ENCODE measurements at regions not wholly inside any gene's neighbourhood (a gene's known extent, or its start where the extent isn't known, plus 50 kb on each side); places are given as distances from the start of the nearest gene placed in this dataset.

- TF ChIP-seq CTCF (IDR thresholded peaks at IDR 0.05) (no peak), POLR2A (IDR thresholded peaks at IDR 0.05) (no peak)
Measured at GRCh38 chrX:123081776-123082175, 102.3 kb upstream of the GRIA3 start.
